22Rv1 (cell line): ENCODE measurements at regions not wholly inside any gene's neighbourhood (a gene's known extent, or its start where the extent isn't known, plus 50 kb on each side); places are given as distances from the start of the nearest gene placed in this dataset.

Experiments used
- CTCF ChIP-seq: fragments of 450-650 bp; IDR thresholded peaks from 2 replicates; pipeline ENCODE4 v1.5.1; 2017; ENCODE audit warnings: mild to moderate bottlenecking
- ZFX ChIP-seq: fragments of 450-650 bp; IDR thresholded peaks from 2 replicates; pipeline ENCODE4 v1.6.1; 2017; ENCODE audit warnings: antibody characterized with exemption, borderline replicate concordance

- no peak for TF ChIP-seq CTCF
- TF ChIP-seq ZFX, result no peak
These were observed 144.7 kb upstream of the CPSF6 start for GRCh38 chr12:69094606-69095216.
